IMR-90 (cell line): ENCODE measurements at regions not wholly inside any gene's neighbourhood (a gene's known extent, or its start where the extent isn't known, plus 50 kb on each side); places are given as distances from the start of the nearest gene placed in this dataset.

ENCODE experiments used
- ATAC-seq: fragments of 200-7000 bp; cut with Tn5 transposase; 2 replicates; pipeline ENCODE4 v1.9.1; 2020; ENCODE audit warnings: low read depth, mild to moderate bottlenecking, moderate library complexity
- BruUV-seq: library from RNA; stranded (reverse); fragments of 400-500 nt; replicated peaks from 2 replicates; lab custom pipeline; 2021; lab: Mats Ljungman, UMichigan
- CTCF ChIA-PET: fragments of 300-600 bp; formaldehyde crosslinking; extraction: SDS; loops from one replicate; lab custom pipeline; 2021; ENCODE audit warnings: antibody characterized with exemption; lab: Yijun Ruan, JAX
- POLR2A ChIA-PET: fragments of 300-600 bp; sonication (Branson Sonifier 250); formaldehyde crosslinking; loops from one replicate; lab custom pipeline; 2022; ENCODE audit warnings: antibody characterized with exemption; ENCODE audit not compliant: unreplicated experiment; lab: Charles Lee
- DNase-seq: peaks from one replicate; pipeline ENCODE4 v3.0.0; 2013
- H2AFZ ChIP-seq: replicated peaks from 2 replicates; pipeline ENCODE3; 2013; ENCODE audit warnings: low read length, mild to moderate bottlenecking; ENCODE audit not compliant: poor library complexity
- H2AK5ac ChIP-seq: 2 replicates; pipeline ENCODE4 v1.6.1; 2013; ENCODE audit warnings: low read depth, low read length, inconsistent platforms
- H2AK9ac ChIP-seq: replicated peaks from 2 replicates; pipeline ENCODE3; 2013; ENCODE audit warnings: mild to moderate bottlenecking, low read depth, low read length, moderate library complexity; ENCODE audit not compliant: poor library complexity
- H2BK120ac ChIP-seq: 2 replicates; pipeline ENCODE4 v1.6.1; 2013; ENCODE audit warnings: low read depth, low read length, inconsistent platforms
- H2BK15ac ChIP-seq: 3 replicates; pipeline ENCODE4 v1.6.1; 2013; ENCODE audit warnings: low read depth, low read length, inconsistent platforms
- H2BK20ac ChIP-seq: 2 replicates; pipeline ENCODE4 v1.6.1; 2013; ENCODE audit warnings: low read depth, mild to moderate bottlenecking, inconsistent platforms, low read length, moderate library complexity
- H2BK5ac ChIP-seq: 2 replicates; pipeline ENCODE4 v1.6.1; 2013; ENCODE audit warnings: mild to moderate bottlenecking, low read depth, low read length, inconsistent platforms; ENCODE audit not compliant: poor library complexity, severe bottlenecking
- H3K14ac ChIP-seq: replicated peaks from 2 replicates; pipeline ENCODE4 v1.6.1; 2013; ENCODE audit warnings: low read depth, low read length, inconsistent platforms
- H3K18ac ChIP-seq: 2 replicates; pipeline ENCODE4 v1.6.1; 2013; ENCODE audit warnings: low read depth, low read length, control low read depth
- H3K23ac ChIP-seq: 2 replicates; pipeline ENCODE4 v1.6.1; 2013; ENCODE audit warnings: low read depth, low read length, inconsistent platforms
- H3K27ac ChIP-seq: 2 replicates; pipeline ENCODE4 v1.5.1; 2013; ENCODE audit warnings: mild to moderate bottlenecking, control low read depth, low read length; ENCODE audit not compliant: insufficient read depth
- H3K27me3 ChIP-seq: 2 replicates; pipeline ENCODE4 v1.6.1; 2013; ENCODE audit warnings: low read length; ENCODE audit not compliant: control insufficient read depth, insufficient read depth
- H3K36me3 ChIP-seq: 2 replicates; pipeline ENCODE4 v1.6.1; 2013; ENCODE audit warnings: low read length, mixed read lengths; ENCODE audit not compliant: control insufficient read depth, insufficient read depth
- H3K4ac ChIP-seq: 2 replicates; pipeline ENCODE4 v1.6.1; 2013; ENCODE audit warnings: low read depth, low read length, inconsistent platforms
- H3K4me1 ChIP-seq: 2 replicates; pipeline ENCODE4 v1.6.1; 2013; ENCODE audit warnings: low read length, mixed read lengths; ENCODE audit not compliant: control insufficient read depth, insufficient read depth
- H3K4me2 ChIP-seq: 2 replicates; pipeline ENCODE4 v1.6.1; 2013; ENCODE audit warnings: low read depth, mild to moderate bottlenecking, control low read depth, low read length, moderate library complexity
- H3K4me3 ChIP-seq: 2 replicates; pipeline ENCODE4 v1.5.1; 2013; ENCODE audit warnings: low read depth, mild to moderate bottlenecking, control low read depth, low read length, moderate library complexity; ENCODE audit not compliant: insufficient read depth
- H3K56ac ChIP-seq: 2 replicates; pipeline ENCODE4 v1.6.1; 2013; ENCODE audit warnings: low read length, inconsistent platforms; ENCODE audit not compliant: insufficient read depth; ENCODE audit errors: extremely low read depth
- H3K79me1 ChIP-seq, 2 experiments: 2 replicates each; pipeline ENCODE4 v1.6.1; 2013; ENCODE audit warnings: low read length in 2 of 2, inconsistent platforms in 1 of 2, low read depth in 1 of 2
- H3K9ac ChIP-seq: 2 replicates; pipeline ENCODE4 v1.6.1; 2013; ENCODE audit warnings: low read depth, low read length, control low read depth
- H3K9me1 ChIP-seq: 2 replicates; pipeline ENCODE4 v1.6.1; 2013; ENCODE audit warnings: low read length, inconsistent platforms; ENCODE audit not compliant: insufficient read depth
- H3K9me3 ChIP-seq: 2 replicates; pipeline ENCODE4 v1.6.1; 2013; ENCODE audit warnings: low read length; ENCODE audit not compliant: control insufficient read depth, insufficient read depth
- H4K20me1 ChIP-seq: 2 replicates; pipeline ENCODE4 v1.6.1; 2013; ENCODE audit warnings: low read length, inconsistent platforms; ENCODE audit not compliant: insufficient read depth
- H4K5ac ChIP-seq: 2 replicates; pipeline ENCODE4 v1.6.1; 2013; ENCODE audit warnings: mild to moderate bottlenecking, low read depth, low read length, control low read depth
- H4K8ac ChIP-seq, 2 experiments: 2 replicates each; pipeline ENCODE4 v1.6.1; 2013; ENCODE audit warnings: low read depth in 2 of 2, low read length in 2 of 2, control low read depth in 1 of 2, inconsistent platforms in 1 of 2
- H4K91ac ChIP-seq: 2 replicates; pipeline ENCODE4 v1.6.1; 2013; ENCODE audit warnings: low read depth, low read length, inconsistent platforms; ENCODE audit not compliant: insufficient read depth
- MAFK ChIP-seq: IDR thresholded peaks from 2 replicates; pipeline ENCODE4 v1.6.1; 2012; ENCODE audit warnings: low read depth, low read length, improper control_type of control experiment
- WGBS, 2 experiments: methylation state at CpG; one replicate each; pipeline versions ENCODE4 v1.1.5 to v1.1.7; 2013; ENCODE audit warnings: missing lambda C conversion rate in 2 of 2; ENCODE audit not compliant: insufficient read length in 1 of 2; ENCODE audit errors: extremely low coverage in 2 of 2; 5-methylcytosine and 5-hydroxymethylcytosine counted together
- dilution Hi-C: fragments of 300-500 bp; cut with HindIII; formaldehyde crosslinking; loops from one replicate; pipeline ENCODE4 v1.14.3; 2018; ENCODE audit warnings: low sequenced_read_pairs; ENCODE audit not compliant: unreplicated experiment
- in situ Hi-C: fragments of 300-500 bp; cut with MboI; formaldehyde crosslinking; loops from 3 replicates; pipeline ENCODE4 v1.14.3; 2019; ENCODE audit warnings: low sequenced_read_pairs, inconsistent platforms, mixed read lengths
- intact Hi-C: fragments of 100-400 bp; cut with micrococcal nuclease; formaldehyde crosslinking; loops from 2 replicates; pipeline ENCODE4 v1.10.0; 2022

DNA sequence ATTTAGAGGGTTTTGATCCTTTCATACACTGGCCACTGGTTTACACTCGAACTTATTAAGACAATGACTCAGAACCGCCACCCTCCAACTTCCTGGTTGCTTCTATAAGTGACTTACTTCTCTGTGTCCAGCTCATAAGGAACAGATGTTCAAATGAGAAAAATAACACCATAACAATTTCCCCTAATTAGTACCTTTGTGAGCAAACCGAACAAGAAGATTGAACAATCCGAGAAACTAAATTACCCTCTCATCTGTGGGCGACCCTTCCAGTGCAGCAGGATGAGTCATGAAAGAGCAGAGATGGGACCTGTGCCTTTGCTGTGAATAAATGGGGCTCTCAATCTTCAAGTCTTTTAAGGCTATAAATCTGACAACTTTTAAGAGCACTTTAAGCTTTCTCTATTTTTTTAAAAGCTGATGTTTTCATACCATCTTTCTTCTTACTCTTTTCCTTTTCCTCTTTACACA, 146.8 kb upstream of the RASSF8 start:
- Histone ChIP-seq H3K4ac (no peak overlapping the region), H2BK120ac (no peak overlapping the region), H2BK20ac (no peak overlapping the region), H3K18ac (no peak overlapping the region), H2AK5ac (no peak overlapping the region), H3K4me3 (no peak overlapping the region), H4K20me1 (no peaks in the 10 kb centered on the region), H3K9me3 (no peaks in the 10 kb centered on the region), H3K27ac (no peak overlapping the region), H2BK15ac (no peak overlapping the region), H2AFZ (no peak overlapping the region), H3K9me1 (no peaks in the 10 kb centered on the region), H3K14ac (no peak overlapping the region), H4K8ac (no peak overlapping the region), H3K9ac (no peak overlapping the region), H3K4me2 (no peak overlapping the region), H3K4me1 (no peaks in the 10 kb centered on the region; the same call in 1 of the 2 replicates), H3K79me1 (no peaks in the 10 kb centered on the region), H2BK5ac (no peak overlapping the region), H3K36me3 (no peaks in the 10 kb centered on the region), H3K56ac (no peak overlapping the region), H4K91ac (no peak overlapping the region), H3K23ac (no peak overlapping the region), H4K5ac (no peak overlapping the region), H2AK9ac (no peak overlapping the region), H3K27me3 (no peaks in the 10 kb centered on the region)
- dilution Hi-C loops (no loop called here), intact Hi-C loops (no loop called here), in situ Hi-C loops (no loop called here)
- WGBS, 2 experiments: no CpG with 5 or more reads among the region's 5 CpGs
- POLR2A ChIA-PET: interaction anchor here (0.7 kb wide), 1 partner anchor 147 kb away, joined by 4 read pairs; the partner anchor contains the start of gene RASSF8
- BruUV-seq: no TSS peak
- CTCF ChIA-PET: no interaction called here
- DNase-seq (peak; percentile 36), ATAC-seq (no peak)
- TF ChIP-seq MAFK: no peak
